Transverse colon (tissue), 4 donors: ENCODE measurements at regions not wholly inside any gene's neighbourhood (a gene's known extent, or its start where the extent isn't known, plus 50 kb on each side); places are given as distances from the start of the nearest gene placed in this dataset.

Experiments used
- POLR2A ChIP-seq: fragments of 450-650 bp; IDR thresholded peaks from one replicate; pipeline ENCODE4 v1.6.1; 2016; ENCODE audit warnings: antibody characterized with exemption, mild to moderate bottlenecking, moderate library complexity
- POLR2AphosphoS5 ChIP-seq, 3 donors: sonication (generic); formaldehyde crosslinking; IDR thresholded peaks; one replicate each; pipeline ENCODE4 v1.6.1; 2016; ENCODE audit warnings: antibody characterized with exemption in 3 of 3
- TF ChIP-seq, protein P1 (sequence below), 5 experiments: fragments of 200-600 bp in 3 of 5; fragments of 450-650 bp in 2 of 5; sonication (generic) in 3 of 5; IDR thresholded peaks; 1 replicate in 2 of 5; 2 replicates in 3 of 5; pipeline ENCODE4 v1.5.1; 2016 to 2017; ENCODE audit warnings: antibody characterized with exemption in 5 of 5, inconsistent platforms in 3 of 5, mild to moderate bottlenecking in 2 of 5, moderate library complexity in 1 of 5

- TF ChIP-seq POLR2A (no peak), POLR2AphosphoS5 (IDR thresholded peaks at IDR 0.05) (no peak)
- TF ChIP-seq, protein P1, sequence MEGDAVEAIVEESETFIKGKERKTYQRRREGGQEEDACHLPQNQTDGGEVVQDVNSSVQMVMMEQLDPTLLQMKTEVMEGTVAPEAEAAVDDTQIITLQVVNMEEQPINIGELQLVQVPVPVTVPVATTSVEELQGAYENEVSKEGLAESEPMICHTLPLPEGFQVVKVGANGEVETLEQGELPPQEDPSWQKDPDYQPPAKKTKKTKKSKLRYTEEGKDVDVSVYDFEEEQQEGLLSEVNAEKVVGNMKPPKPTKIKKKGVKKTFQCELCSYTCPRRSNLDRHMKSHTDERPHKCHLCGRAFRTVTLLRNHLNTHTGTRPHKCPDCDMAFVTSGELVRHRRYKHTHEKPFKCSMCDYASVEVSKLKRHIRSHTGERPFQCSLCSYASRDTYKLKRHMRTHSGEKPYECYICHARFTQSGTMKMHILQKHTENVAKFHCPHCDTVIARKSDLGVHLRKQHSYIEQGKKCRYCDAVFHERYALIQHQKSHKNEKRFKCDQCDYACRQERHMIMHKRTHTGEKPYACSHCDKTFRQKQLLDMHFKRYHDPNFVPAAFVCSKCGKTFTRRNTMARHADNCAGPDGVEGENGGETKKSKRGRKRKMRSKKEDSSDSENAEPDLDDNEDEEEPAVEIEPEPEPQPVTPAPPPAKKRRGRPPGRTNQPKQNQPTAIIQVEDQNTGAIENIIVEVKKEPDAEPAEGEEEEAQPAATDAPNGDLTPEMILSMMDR (IDR thresholded peaks at IDR 0.05): no peak
These were observed 1028.0 kb downstream of the TAF11L14 start for GRCh38 chr5:18662231-18662630.
